Heart left ventricle (tissue), 16 donors: ENCODE measurements at regions not wholly inside any gene's neighbourhood (a gene's known extent, or its start where the extent isn't known, plus 50 kb on each side); places are given as distances from the start of the nearest gene placed in this dataset.

Experiments
- ATAC-seq, 4 donors: fragments of 200-7000 bp; cut with Tn5 transposase; one replicate each; pipeline ENCODE4 v1.9.1; 2020 to 2022; ENCODE audit warnings: moderate library complexity in 4 of 4, mild to moderate bottlenecking in 3 of 4, moderate number of reproducible peaks in 1 of 4
- DNase-seq, 5 donors: peaks; one replicate each; pipeline ENCODE4 v3.0.0-alpha.2; 2020
- H3K27ac ChIP-seq, 12 donors: fragments of 200-600 bp; sonication (generic) in 4 of 12; one replicate each; pipeline versions ENCODE4 v1.5.0 to v1.8.0; 2016 to 2022; ENCODE audit warnings: mild to moderate bottlenecking in 2 of 12
- H3K27me3 ChIP-seq, 9 donors: fragments of 200-600 bp; sonication (generic) in 2 of 9; one replicate each; pipeline versions ENCODE4 v1.5.1 to v1.8.0; 2016 to 2022; ENCODE audit warnings: mild to moderate bottlenecking in 3 of 9
- H3K36me3 ChIP-seq, 9 donors: fragments of 200-600 bp; sonication (generic) in 2 of 9; one replicate each; pipeline versions ENCODE4 v1.5.0 to v1.8.0; 2018 to 2022; ENCODE audit warnings: mild to moderate bottlenecking in 2 of 9
- H3K4me1 ChIP-seq, 12 donors: fragments of 200-600 bp; sonication (generic) in 4 of 12; one replicate each; pipeline versions ENCODE4 v1.5.0 to v1.8.0; 2016 to 2022; ENCODE audit warnings: mild to moderate bottlenecking in 3 of 12
- H3K4me3 ChIP-seq, 12 donors: fragments of 200-600 bp; sonication (generic) in 4 of 12; one replicate each; pipeline versions ENCODE4 v1.5.0 to v1.8.0; 2017 to 2022; ENCODE audit warnings: mild to moderate bottlenecking in 9 of 12, moderate library complexity in 4 of 12
- H3K9me3 ChIP-seq, 12 donors: fragments of 200-600 bp; sonication (generic) in 4 of 12; one replicate each; pipeline versions ENCODE4 v1.5.0 to v1.8.0; 2016 to 2022; ENCODE audit warnings: mild to moderate bottlenecking in 1 of 12
- CTCF ChIP-seq, 12 donors: fragments of 200-600 bp; sonication (generic) in 4 of 12; IDR thresholded peaks; one replicate each; pipeline versions ENCODE4 v1.5.0 to v1.8.0; 2018 to 2022; ENCODE audit warnings: antibody characterized with exemption in 12 of 12, mild to moderate bottlenecking in 5 of 12
- POLR2A ChIP-seq, 2 donors: fragments of 450-650 bp; IDR thresholded peaks; one replicate each; pipeline ENCODE4 v1.6.1; 2017; ENCODE audit warnings: antibody characterized with exemption in 2 of 2, mild to moderate bottlenecking in 2 of 2, moderate library complexity in 2 of 2
- WGBS, 4 donors: extraction: QIAGEN DNeasy Blood & Tissue Kit in 2 of 4; methylation state at CpG; one replicate each; pipeline versions ENCODE4 v1.1.5 to v1.1.7; 2013 to 2018; 5-methylcytosine and 5-hydroxymethylcytosine counted together
- intact Hi-C, 10 donors: fragments of 100-400 bp; cut with DNase I; formaldehyde crosslinking; loops; one replicate each; pipeline versions ENCODE4 v1.11.1 to v1.14.2; 2022
- donor health status: ischemic (EF 13 %, LVEDD 7.1; RV severe dilation, severe dysfunction).
- donor health status: healthy with polysubstance abuse.
- donor health status: DM: no; HTN: yes; CAD: no.
- donor health status: DM: no; HTN: no; CAD: no.
- donor health status: ischemic (EF 25% LVEDD 6.9; RV normal size, moderate dysfunction).
- donor health status: ischemic (EF 25% LVEDD 5.7; RV mildly dilated, moderate dysfunction).
- donor health status: healthy.
- donor health status: DM: yes; HTN: yes; CAD: no.
- donor health status: ischemic (EF 35%, LVEDD 5.7; RV mildly dilated, moderate dysfunction).
- donor health status: nonischemic (EF 11% LVEDD 7.7; RV severe dilation, severe dysfunction).
- donor health status: DM: yes; HTN: yes; CAD: no.
- donor health status: PGD.
- donor health status: ischemic (EF 29% LVEDD 5.4; RV normal size, mild dysfunction).
- donor health status: nonischemic (EF 23%, LVEDD 6.1; RV moderate dilation, normal function).

- intact Hi-C loops, result loop anchor here in 3 of 10 donors (10.0 kb wide), 3 partner anchors 907 to 1727 kb away; no protein-coding TSS in a partner anchor
- no peaks in the 10 kb centered on the region for H3K9me3 ChIP-seq
- H3K27me3 ChIP-seq, result no peaks in the 10 kb centered on the region
- DNase-seq, result no peak
- WGBS, 4 donors, result 91 to 98% (median 96%) methylated on average over 5 to 9 of the region's 9 CpGs
- TF ChIP-seq CTCF (IDR thresholded peaks at IDR 0.05), result no peak
- TF ChIP-seq POLR2A (IDR thresholded peaks at IDR 0.05), result no peak
- ATAC-seq, result no peak
- H3K4me1 ChIP-seq, result no peaks in the 10 kb centered on the region
- no peaks in the 10 kb centered on the region for H3K36me3 ChIP-seq
- H3K27ac ChIP-seq, result no peak overlapping the region
- no peak overlapping the region for H3K4me3 ChIP-seq
Measured at GRCh38 chr13:70967564-70967963, 859.3 kb upstream of the KLHL1 start.

- 24 to 47% (median 42%) methylated on average over 1 of the region's 1 CpG for WGBS, 4 donors
- intact Hi-C loops, result loop anchor here in 4 of 10 donors (5.0 to 10.0 kb wide), 5 partner anchors 252 to 1730 kb away; no protein-coding TSS in a partner anchor
- Histone ChIP-seq H3K36me3 (no peaks in the 10 kb centered on the region), H3K9me3 (no peaks in the 10 kb centered on the region), H3K27ac (no peak overlapping the region), H3K27me3 (no peaks in the 10 kb centered on the region), H3K4me3 (no peak overlapping the region), H3K4me1 (no peaks in the 10 kb centered on the region)
- ATAC-seq (no peak), DNase-seq (no peak)
- no peak for TF ChIP-seq POLR2A (IDR thresholded peaks at IDR 0.05)
- no peak for TF ChIP-seq CTCF (IDR thresholded peaks at IDR 0.05)
Measured at GRCh38 chr13:70964874-70965273, 856.6 kb upstream of the KLHL1 start.

- no peak overlapping the region for H3K4me3 ChIP-seq
- H3K9me3 ChIP-seq, result no peaks in the 10 kb centered on the region
- intact Hi-C loops, result loop anchor here in 4 of 10 donors (5.0 to 10.0 kb wide), 5 partner anchors 253 to 1731 kb away; no protein-coding TSS in a partner anchor
- no peak for DNase-seq
- no peak for TF ChIP-seq POLR2A (IDR thresholded peaks at IDR 0.05)
- no peak for TF ChIP-seq CTCF (IDR thresholded peaks at IDR 0.05)
- H3K27ac ChIP-seq, result no peak overlapping the region
- no peak for ATAC-seq
- 94 to 98% (median 97%) methylated on average over 2 of the region's 2 CpGs for WGBS, 4 donors
- no peaks in the 10 kb centered on the region for H3K27me3 ChIP-seq
- no peaks in the 10 kb centered on the region for H3K4me1 ChIP-seq
- no peaks in the 10 kb centered on the region for H3K36me3 ChIP-seq
Measured at GRCh38 chr13:70964124-70964523, 855.9 kb upstream of the KLHL1 start.

- no peaks in the 10 kb centered on the region for H3K4me1 ChIP-seq
- TF ChIP-seq CTCF (IDR thresholded peaks at IDR 0.05) (peak; percentile 31 to 72 (median 54)), POLR2A (IDR thresholded peaks at IDR 0.05) (no peak)
- 34 to 41% (median 39%) methylated on average over 9 of the region's 9 CpGs for WGBS, 4 donors
- no peak overlapping the region for H3K4me3 ChIP-seq
- no peaks in the 10 kb centered on the region for H3K36me3 ChIP-seq
- DNase-seq, result no peak
- H3K27ac ChIP-seq, result no peak overlapping the region
- intact Hi-C loops, result loop anchor here in 4 of 10 donors (5.0 to 10.0 kb wide), 5 partner anchors 256 to 1734 kb away; no protein-coding TSS in a partner anchor
- no peaks in the 10 kb centered on the region for H3K27me3 ChIP-seq
- H3K9me3 ChIP-seq, result no peaks in the 10 kb centered on the region
- ATAC-seq, result no peak
Measured at GRCh38 chr13:70960841-70961443, 852.7 kb upstream of the KLHL1 start.
